HG03060 (cell line): ENCODE measurements at regions not wholly inside any gene's neighbourhood (a gene's known extent, or its start where the extent isn't known, plus 50 kb on each side); places are given as distances from the start of the nearest gene placed in this dataset.

Experiments used
- ATAC-seq: cut with Tn5 transposase; IDR thresholded peaks from one replicate; pipeline ENCODE4 v1.9.1; 2021; ENCODE audit warnings: low read depth, moderate number of reproducible peaks; ENCODE audit not compliant: unreplicated experiment

GRCh38 chr1:87599569-87599968 is 270.9 kb downstream of the LMO4 start:
- no peak for ATAC-seq

GRCh38 chr1:87600055-87600850 is 271.6 kb downstream of the LMO4 start:
- no peak for ATAC-seq

GRCh38 chr1:87600854-87601253 is 272.2 kb downstream of the LMO4 start:
- no peak for ATAC-seq

- no peak for ATAC-seq
Measured at GRCh38 chr1:87603626-87604025, 274.9 kb downstream of the LMO4 start.

GRCh38 chr1:87612956-87613355 is 284.3 kb downstream of the LMO4 start:
- no peak for ATAC-seq

- ATAC-seq, result no peak
Measured at GRCh38 chr1:87615491-87615890, 286.8 kb downstream of the LMO4 start.

- no peak for ATAC-seq
Measured at GRCh38 chr1:87615901-87616300, 287.2 kb downstream of the LMO4 start.

GRCh38 chr1:87620807-87621206 is 292.1 kb downstream of the LMO4 start:
- no peak for ATAC-seq

GRCh38 chr1:87629673-87630072 is 301.0 kb downstream of the LMO4 start:
- ATAC-seq, result no peak

- no peak for ATAC-seq
Measured at GRCh38 chr1:87632232-87632631, 303.6 kb downstream of the LMO4 start.

- no peak for ATAC-seq
Measured at GRCh38 chr1:87636198-87636892, 307.7 kb downstream of the LMO4 start.

GRCh38 chr1:87638636-87639035 is 310.0 kb downstream of the LMO4 start:
- no peak for ATAC-seq

- no peak for ATAC-seq
Measured at GRCh38 chr1:87641996-87642395, 313.3 kb downstream of the LMO4 start.

GRCh38 chr1:87642581-87643221 is 314.0 kb downstream of the LMO4 start:
- no peak for ATAC-seq

- ATAC-seq, result no peak
Measured at GRCh38 chr1:87644033-87644578, 315.4 kb downstream of the LMO4 start.

- no peak for ATAC-seq
Measured at GRCh38 chr1:87644579-87645190, 316.0 kb downstream of the LMO4 start.

- ATAC-seq, result no peak
Measured at GRCh38 chr1:87647430-87648177, 318.9 kb downstream of the LMO4 start.

GRCh38 chr1:87648323-87649119 is 319.8 kb downstream of the LMO4 start:
- ATAC-seq, result no peak

GRCh38 chr1:87650306-87650705 is 321.6 kb downstream of the LMO4 start:
- ATAC-seq, result no peak
